SK-N-SH (cell line): ENCODE measurements at regions not wholly inside any gene's neighbourhood (a gene's known extent, or its start where the extent isn't known, plus 50 kb on each side); places are given as distances from the start of the nearest gene placed in this dataset.

ENCODE experiments used
- CTCF ChIA-PET: fragments of 300-600, 350-600 bp; formaldehyde crosslinking; extraction: SDS; loops from one replicate; lab custom pipeline; 2021; lab: Yijun Ruan, JAX
- POLR2A ChIA-PET: fragments of 350-600 bp; sonication (Branson Sonifier 250); formaldehyde crosslinking; extraction: SDS; loops from one replicate; lab custom pipeline; 2020; ENCODE audit warnings: antibody characterized with exemption, inconsistent platforms; lab: Yijun Ruan, JAX
- DNase-seq: peaks from one replicate; pipeline ENCODE4 v3.0.0; 2012
- H2AFZ ChIP-seq: fragments of 200-600 bp; sonication (generic); 2 replicates; pipeline ENCODE4 v1.8.1; 2016; ENCODE audit warnings: antibody characterized with exemption, mild to moderate bottlenecking, low read depth
- H3F3A ChIP-seq: fragments of 200-600 bp; sonication (generic); replicated peaks from 2 replicates; pipeline ENCODE3; 2016; ENCODE audit warnings: antibody characterized with exemption, mild to moderate bottlenecking; ENCODE audit not compliant: insufficient read depth
- H3K27ac ChIP-seq, 2 experiments: fragments of 200-500 bp in 1 of 2; fragments of 200-600 bp in 1 of 2; sonication (Bioruptor generic) in 1 of 2; sonication (generic), shearing (Covaris generic) in 1 of 2; 2 replicates each; pipeline versions ENCODE4 v1.5.1 to v1.6.1; 2014 to 2016; ENCODE audit warnings: low read depth in 2 of 2, inconsistent platforms in 1 of 2, low read length in 1 of 2, mild to moderate bottlenecking in 1 of 2, mixed read lengths in 1 of 2
- H3K27me3 ChIP-seq: fragments of 200-600 bp; sonication (generic), shearing (Covaris generic); 2 replicates; pipeline ENCODE4 v1.6.1; 2016; ENCODE audit warnings: mixed run types; ENCODE audit not compliant: insufficient read depth
- H3K36me3 ChIP-seq, 2 experiments: fragments of 200-500 bp in 1 of 2; fragments of 200-600 bp in 1 of 2; sonication (Bioruptor generic) in 1 of 2; sonication (generic) in 1 of 2; replicated peaks in 1 of 2; 2 replicates each; pipeline versions ENCODE3 to v1.5.1; 2014 to 2016; ENCODE audit warnings: low read length in 1 of 2, mild to moderate bottlenecking in 1 of 2; ENCODE audit not compliant: insufficient read depth in 2 of 2, control insufficient read depth in 1 of 2
- H3K4me1 ChIP-seq, 2 experiments: fragments of 200-500 bp in 1 of 2; fragments of 200-600 bp in 1 of 2; sonication (Bioruptor generic) in 1 of 2; sonication (generic), shearing (Covaris generic) in 1 of 2; 2 replicates each; pipeline versions ENCODE4 v1.5.1 to v1.6.1; 2014 to 2016; ENCODE audit warnings: low read depth in 1 of 2, low read length in 1 of 2, mixed run types in 1 of 2; ENCODE audit not compliant: insufficient read depth in 2 of 2, control insufficient read depth in 1 of 2
- H3K4me2 ChIP-seq: fragments of 200-600 bp; sonication (generic), shearing (Covaris generic); 2 replicates; pipeline ENCODE4 v1.6.1; 2017; ENCODE audit warnings: mixed run types
- H3K4me3 ChIP-seq, 2 experiments: fragments of 200-500 bp in 1 of 2; fragments of 200-600 bp in 1 of 2; sonication (Bioruptor generic) in 1 of 2; sonication (generic), shearing (Covaris generic) in 1 of 2; 2 replicates each; pipeline versions ENCODE4 v1.5.1 to v1.8.1; 2014 to 2016; ENCODE audit warnings: low read depth in 2 of 2, inconsistent platforms in 1 of 2, low read length in 1 of 2, mild to moderate bottlenecking in 1 of 2, mixed read lengths in 1 of 2, moderate library complexity in 1 of 2
- H3K79me2 ChIP-seq: fragments of 200-600 bp; sonication (generic); 2 replicates; pipeline ENCODE4 v1.8.1; 2017; ENCODE audit warnings: mild to moderate bottlenecking; ENCODE audit not compliant: insufficient read depth
- H3K9ac ChIP-seq: fragments of 200-600 bp; sonication (generic); 2 replicates; pipeline ENCODE4 v1.6.1; 2017; ENCODE audit warnings: mixed run types
- H3K9me2 ChIP-seq: fragments of 200-600 bp; sonication (generic); 2 replicates; pipeline ENCODE4 v1.6.1; 2017; ENCODE audit warnings: mixed run types
- H3K9me3 ChIP-seq: fragments of 200-600 bp; sonication (generic); 2 replicates; pipeline ENCODE4 v1.6.1; 2017; ENCODE audit warnings: mixed run types, mild to moderate bottlenecking, moderate library complexity
- H4K20me1 ChIP-seq: fragments of 200-600 bp; sonication (generic); 2 replicates; pipeline ENCODE4 v1.6.1; 2017; ENCODE audit warnings: mild to moderate bottlenecking, mixed run types; ENCODE audit not compliant: insufficient read depth
- ELF1 ChIP-seq: IDR thresholded peaks from 2 replicates; pipeline ENCODE4 v1.4.0; 2012
- EP300 ChIP-seq, 2 experiments: IDR thresholded peaks; 2 replicates each; pipeline versions ENCODE4 v1.4.0 to v1.6.1; 2012; ENCODE audit warnings: borderline replicate concordance in 1 of 2, low read depth in 1 of 2, low read length in 1 of 2
- EZH2phosphoT487 ChIP-seq: fragments of 200-600 bp; sonication (generic); IDR thresholded peaks from 2 replicates; pipeline ENCODE4 v1.6.1; 2017; ENCODE audit warnings: low read depth, mixed run types, mild to moderate bottlenecking, antibody characterized with exemption, moderate library complexity, borderline replicate concordance
- FOSL2 ChIP-seq: IDR thresholded peaks from 2 replicates; pipeline ENCODE4 v1.4.0; 2012; ENCODE audit warnings: low read depth, mild to moderate bottlenecking, moderate library complexity, borderline replicate concordance
- FOXM1 ChIP-seq: IDR thresholded peaks from 2 replicates; pipeline ENCODE4 v1.4.0; 2012; ENCODE audit warnings: low read depth, mild to moderate bottlenecking
- GABPA ChIP-seq: IDR thresholded peaks from 2 replicates; pipeline ENCODE4 v1.4.0; 2012; ENCODE audit warnings: low read depth, mild to moderate bottlenecking
- GATA2 ChIP-seq: sonication (generic); formaldehyde crosslinking; IDR thresholded peaks from 2 replicates; pipeline ENCODE4 v1.5.0; 2020; ENCODE audit warnings: mild to moderate bottlenecking, missing genetic modification reagents
- IRF3 ChIP-seq: fragments of 150-350 bp; IDR thresholded peaks from 2 replicates; pipeline ENCODE4 v1.6.1; 2016; ENCODE audit warnings: mild to moderate bottlenecking, low read depth, low read length
- MAX ChIP-seq: IDR thresholded peaks from 2 replicates; pipeline ENCODE4 v1.4.0; 2012; ENCODE audit warnings: low read depth
- MXI1 ChIP-seq: IDR thresholded peaks from 2 replicates; pipeline ENCODE4 v1.6.1; 2012; ENCODE audit warnings: mild to moderate bottlenecking, low read depth, low read length, improper control_type of control experiment
- NFIC ChIP-seq: IDR thresholded peaks from 2 replicates; pipeline ENCODE4 v1.4.0; 2012; ENCODE audit warnings: borderline replicate concordance
- NRF1 ChIP-seq: IDR thresholded peaks from 2 replicates; pipeline ENCODE4 v1.6.1; 2012; ENCODE audit warnings: low read depth, mild to moderate bottlenecking, low read length
- RAD21 ChIP-seq: IDR thresholded peaks from 2 replicates; pipeline ENCODE4 v1.6.1; 2012; ENCODE audit warnings: mild to moderate bottlenecking, low read length
- RFX5 ChIP-seq: IDR thresholded peaks from 2 replicates; pipeline ENCODE4 v1.6.1; 2012; ENCODE audit warnings: mild to moderate bottlenecking, improper control_type of control experiment, low read length
- RXRA ChIP-seq: IDR thresholded peaks from 2 replicates; pipeline ENCODE4 v1.4.0; 2012; ENCODE audit warnings: low read depth, mild to moderate bottlenecking, borderline replicate concordance
- SIN3A ChIP-seq: IDR thresholded peaks from 2 replicates; pipeline ENCODE4 v1.6.1; 2012; ENCODE audit warnings: low read depth, mild to moderate bottlenecking, low read length, moderate library complexity, borderline replicate concordance
- SMC3 ChIP-seq: IDR thresholded peaks from 2 replicates; pipeline ENCODE4 v1.6.1; 2012; ENCODE audit warnings: low read depth, low read length, improper control_type of control experiment
- TAF1 ChIP-seq: IDR thresholded peaks from 2 replicates; pipeline ENCODE4 v1.6.1; 2012; ENCODE audit warnings: low read depth, mild to moderate bottlenecking, low read length, moderate library complexity, borderline replicate concordance
- TCF12 ChIP-seq: IDR thresholded peaks from 2 replicates; pipeline ENCODE4 v1.4.0; 2012
- USF1 ChIP-seq: IDR thresholded peaks from 2 replicates; pipeline ENCODE4 v1.4.0; 2012; ENCODE audit warnings: low read depth, borderline replicate concordance
- USF2 ChIP-seq: fragments of 150-350 bp; IDR thresholded peaks from 2 replicates; pipeline ENCODE4 v1.6.1; 2017; ENCODE audit warnings: antibody characterized with exemption, low read length, low read depth, borderline replicate concordance
- YY1 ChIP-seq: IDR thresholded peaks from 2 replicates; pipeline ENCODE4 v1.4.0; 2012; ENCODE audit warnings: low read depth, mild to moderate bottlenecking
- ZBTB33 ChIP-seq: IDR thresholded peaks from 2 replicates; pipeline ENCODE4 v1.4.0; 2012; ENCODE audit warnings: low read depth, borderline replicate concordance
- WGBS: methylation state at CpG from one replicate; pipeline ENCODE4 v1.1.6; 2017; ENCODE audit warnings: low lambda C conversion rate; 5-methylcytosine and 5-hydroxymethylcytosine counted together

- no peak overlapping the region for H3K4me2 ChIP-seq
- no peaks in the 10 kb centered on the region for H4K20me1 ChIP-seq
- H3K4me3 ChIP-seq = no peak overlapping the region
- no peaks in the 10 kb centered on the region for H3K36me3 ChIP-seq
- DNase-seq = no peak
- H3K79me2 ChIP-seq = no peaks in the 10 kb centered on the region
- no peak overlapping the region for H3K27ac ChIP-seq
- no peaks in the 10 kb centered on the region for H3K4me1 ChIP-seq
- POLR2A ChIA-PET = no interaction called here
- H3K27me3 ChIP-seq = no peaks in the 10 kb centered on the region; the same call in 1 of the 2 replicates
- TF ChIP-seq ELF1 (no peak), EZH2phosphoT487 (no peak), SIN3A (no peak), TAF1 (no peak), RXRA (no peak), NRF1 (no peak), GABPA (no peak), TCF12 (no peak), ZBTB33 (no peak), EP300 (IDR thresholded peaks at IDR 0.05; ENCODE audit: borderline replicate concordance in 1 of 2, low read depth in 1 of 2, low read length in 1 of 2) (no peak), RAD21 (no peak), GATA2 (CRISPR knock-in tag) (no peak), USF2 (no peak)
- WGBS = 55% methylated on average over 4 of the region's 4 CpGs
- CTCF ChIA-PET = no interaction called here
- H3F3A ChIP-seq = no peaks in the 10 kb centered on the region
- H3K9ac ChIP-seq = no peak overlapping the region
- no peaks in the 10 kb centered on the region for H3K9me2 ChIP-seq
- H2AFZ ChIP-seq = no peak overlapping the region
- no peaks in the 10 kb centered on the region for H3K9me3 ChIP-seq
These were observed 146.3 kb upstream of the XYLT1 start for GRCh38 chr16:17617021-17617552.

- Histone ChIP-seq H3K4me2 (no peak overlapping the region), H3K27me3 (no peaks in the 10 kb centered on the region; the same call in 1 of the 2 replicates), H3K4me1 (peaks cover 0 to 13% of the 10 kb centered on the region in 2 experiments; a peak in 1 of 4 replicates), H3F3A (no peaks in the 10 kb centered on the region), H3K79me2 (no peaks in the 10 kb centered on the region), H3K9me3 (no peaks in the 10 kb centered on the region), H4K20me1 (no peaks in the 10 kb centered on the region), H3K36me3 (no peaks in the 10 kb centered on the region), H3K9me2 (no peaks in the 10 kb centered on the region), H3K27ac (no peak overlapping the region; a peak in 1 of 4 replicates), H3K9ac (no peak overlapping the region), H3K4me3 (no peak overlapping the region), H2AFZ (no peak overlapping the region)
- DNase-seq = no peak
- POLR2A ChIA-PET = no interaction called here
- WGBS = 50% methylated on average over 3 of the region's 3 CpGs
- CTCF ChIA-PET = interaction anchor here (1.1 kb wide), 1 partner anchor 33 kb away, joined by 4 read pairs; no protein-coding TSS in a partner anchor
- TF ChIP-seq ELF1 (no peak), USF1 (no peak), EZH2phosphoT487 (no peak), IRF3 (no peak), YY1 (no peak), USF2 (no peak), FOXM1 (no peak), NRF1 (no peak), EP300 (IDR thresholded peaks at IDR 0.05; ENCODE audit: borderline replicate concordance in 1 of 2, low read depth in 1 of 2, low read length in 1 of 2) (no peak), NFIC (no peak), GABPA (no peak), RFX5 (no peak), MXI1 (no peak), FOSL2 (no peak), SMC3 (no peak), RXRA (no peak), MAX (no peak)
These were observed 141.6 kb upstream of the XYLT1 start for GRCh38 chr16:17612336-17612735.
